ENCODE measurements at regions not wholly inside any gene's neighbourhood (a gene's known extent, or its start where the extent isn't known, plus 50 kb on each side); places are given as distances from the start of the nearest gene placed in this dataset.

DNA sequence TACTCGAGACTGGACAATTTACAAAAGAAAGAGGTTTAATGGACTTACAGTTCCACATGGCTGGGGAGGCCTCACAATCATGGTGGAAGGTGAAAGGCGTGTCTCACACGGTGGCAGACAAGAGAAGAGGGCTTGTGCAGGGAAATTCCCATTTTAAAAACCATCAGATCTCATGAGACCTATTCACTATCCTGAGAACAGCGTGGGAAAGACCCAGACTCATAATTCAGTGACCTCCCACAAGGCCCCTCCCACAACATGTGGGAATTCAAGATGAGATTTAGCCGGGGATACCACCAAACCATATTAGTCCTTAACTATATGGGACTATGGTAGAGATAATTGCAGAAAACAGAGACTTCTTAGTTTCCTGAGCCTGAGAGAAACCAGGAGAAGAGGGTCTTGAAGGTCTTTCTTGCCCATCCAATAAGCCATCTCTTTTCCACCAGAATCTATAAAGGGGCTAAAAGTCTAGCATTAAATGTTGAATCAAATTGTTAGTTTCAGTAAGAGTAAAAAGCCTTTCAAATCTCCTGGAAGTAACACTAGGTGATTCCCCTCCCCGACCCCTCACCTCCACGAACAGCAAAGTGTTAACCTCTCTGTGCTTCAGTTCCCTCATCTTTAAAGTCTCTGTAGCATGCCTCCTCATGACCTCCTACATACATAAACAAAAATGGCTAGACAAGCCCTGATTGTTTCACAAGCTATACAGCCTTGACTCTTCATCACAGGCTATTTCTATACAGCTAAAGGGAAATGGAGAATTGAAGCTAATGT is 259.1 kb downstream of the TMEM167A start:
- no peak overlapping the region for H3K27ac ChIP-seq (ENCODE audit: control insufficient read depth, insufficient read depth)
- WGBS (ENCODE audit: insufficient coverage, insufficient replicate concordance, low lambda C conversion rate, missing lambda C conversion rate), result 2% methylated on average over 7 of the region's 7 CpGs
- H3K4me1 ChIP-seq (ENCODE audit: control insufficient read depth, insufficient read depth, low read length), result peaks cover 13% of the 10 kb centered on the region
- ATAC-seq, result peak; percentile 63
- no TSS peak for BruUV-seq (replicated peaks)
- H3K27me3 ChIP-seq (replicated peaks in 1 of 2; ENCODE audit: control insufficient read depth in 2 of 2, insufficient read depth in 2 of 2, low read length in 1 of 2), result no peaks in the 10 kb centered on the region
- FAIRE-seq, result no peak
- peaks cover 2% of the 10 kb centered on the region; the same call in 2 of the 3 replicates for H3K9me3 ChIP-seq (replicated peaks; ENCODE audit: control insufficient read depth, insufficient read depth, low read length)
- no peaks in the 10 kb centered on the region for H3K36me3 ChIP-seq (ENCODE audit: control insufficient read depth in 2 of 2, insufficient read depth in 2 of 2, low read length in 1 of 2)
- in situ Hi-C loops (cut with MboI), result no loop called here
- no peak for DNase-seq (ENCODE audit: low read depth, low spot score)
- SMC1A ChIA-PET (ENCODE audit: uncharacterized antibody, unreplicated experiment), result interaction anchor here (0.8 to 1.9 kb wide), 3 partner anchors 10 to 15 kb away, joined by 3 to 5 read pairs (median 3); no protein-coding TSS in a partner anchor
- no peak overlapping the region for H3K9ac ChIP-seq (ENCODE audit: control insufficient read depth, insufficient read depth, low read length)
- H4K20me1 ChIP-seq (ENCODE audit: control insufficient read depth, insufficient read depth), result no peaks in the 10 kb centered on the region
- RAD21 ChIA-PET (ENCODE audit: unreplicated experiment), result interaction anchor here (1.0 to 1.7 kb wide), 3 partner anchors 13 to 260 kb away, joined by 3 to 5 read pairs (median 4); partner anchors contain the start of genes TMEM167A and XRCC4
- peak overlapping the region; percentile 30 for H2AFZ ChIP-seq (ENCODE audit: control insufficient read depth, low read depth, low read length)
- H3K79me2 ChIP-seq (ENCODE audit: control insufficient read depth, insufficient read depth, low read length), result no peaks in the 10 kb centered on the region
- POLR2A ChIA-PET, result interaction anchor here (1.0 kb wide), 1 partner anchor 539 kb away, joined by 3 read pairs; no protein-coding TSS in a partner anchor
- intact Hi-C loops (cut with micrococcal nuclease; ENCODE audit: unreplicated experiment), result loop anchor here (10.0 kb wide), 1 partner anchor 607 kb away; no protein-coding TSS in a partner anchor
- no peak overlapping the region for H3K4me3 ChIP-seq
- CTCF ChIA-PET, result no interaction called here
- no peak overlapping the region for H3K4me2 ChIP-seq (ENCODE audit: control insufficient read depth, insufficient read depth)
- TF ChIP-seq STAT3 (IDR thresholded peaks at IDR 0.05; ENCODE audit: low read depth, low read length) (no peak), SREBF1 (IDR thresholded peaks at IDR 0.05; ENCODE audit: low read length) (no peak), NR2F1 (conservative IDR thresholded peaks at IDR 0.05) (peak; percentile 84), NFIC (IDR thresholded peaks at IDR 0.05; ENCODE audit: low read depth, low read length) (no peak), SPI1 (IDR thresholded peaks at IDR 0.05; ENCODE audit: borderline replicate concordance, insufficient read depth, low read depth, low read length) (no peak)
- TF ChIP-seq, protein P1, sequence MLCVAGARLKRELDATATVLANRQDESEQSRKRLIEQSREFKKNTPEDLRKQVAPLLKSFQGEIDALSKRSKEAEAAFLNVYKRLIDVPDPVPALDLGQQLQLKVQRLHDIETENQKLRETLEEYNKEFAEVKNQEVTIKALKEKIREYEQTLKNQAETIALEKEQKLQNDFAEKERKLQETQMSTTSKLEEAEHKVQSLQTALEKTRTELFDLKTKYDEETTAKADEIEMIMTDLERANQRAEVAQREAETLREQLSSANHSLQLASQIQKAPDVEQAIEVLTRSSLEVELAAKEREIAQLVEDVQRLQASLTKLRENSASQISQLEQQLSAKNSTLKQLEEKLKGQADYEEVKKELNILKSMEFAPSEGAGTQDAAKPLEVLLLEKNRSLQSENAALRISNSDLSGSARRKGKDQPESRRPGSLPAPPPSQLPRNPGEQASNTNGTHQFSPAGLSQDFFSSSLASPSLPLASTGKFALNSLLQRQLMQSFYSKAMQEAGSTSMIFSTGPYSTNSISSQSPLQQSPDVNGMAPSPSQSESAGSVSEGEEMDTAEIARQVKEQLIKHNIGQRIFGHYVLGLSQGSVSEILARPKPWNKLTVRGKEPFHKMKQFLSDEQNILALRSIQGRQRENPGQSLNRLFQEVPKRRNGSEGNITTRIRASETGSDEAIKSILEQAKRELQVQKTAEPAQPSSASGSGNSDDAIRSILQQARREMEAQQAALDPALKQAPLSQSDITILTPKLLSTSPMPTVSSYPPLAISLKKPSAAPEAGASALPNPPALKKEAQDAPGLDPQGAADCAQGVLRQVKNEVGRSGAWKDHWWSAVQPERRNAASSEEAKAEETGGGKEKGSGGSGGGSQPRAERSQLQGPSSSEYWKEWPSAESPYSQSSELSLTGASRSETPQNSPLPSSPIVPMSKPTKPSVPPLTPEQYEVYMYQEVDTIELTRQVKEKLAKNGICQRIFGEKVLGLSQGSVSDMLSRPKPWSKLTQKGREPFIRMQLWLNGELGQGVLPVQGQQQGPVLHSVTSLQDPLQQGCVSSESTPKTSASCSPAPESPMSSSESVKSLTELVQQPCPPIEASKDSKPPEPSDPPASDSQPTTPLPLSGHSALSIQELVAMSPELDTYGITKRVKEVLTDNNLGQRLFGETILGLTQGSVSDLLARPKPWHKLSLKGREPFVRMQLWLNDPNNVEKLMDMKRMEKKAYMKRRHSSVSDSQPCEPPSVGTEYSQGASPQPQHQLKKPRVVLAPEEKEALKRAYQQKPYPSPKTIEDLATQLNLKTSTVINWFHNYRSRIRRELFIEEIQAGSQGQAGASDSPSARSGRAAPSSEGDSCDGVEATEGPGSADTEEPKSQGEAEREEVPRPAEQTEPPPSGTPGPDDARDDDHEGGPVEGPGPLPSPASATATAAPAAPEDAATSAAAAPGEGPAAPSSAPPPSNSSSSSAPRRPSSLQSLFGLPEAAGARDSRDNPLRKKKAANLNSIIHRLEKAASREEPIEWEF (IDR thresholded peaks at IDR 0.05; ENCODE audit: insufficient replicate concordance, low read depth, low read length), result peak; percentile 66
- TF ChIP-seq, protein P2, sequence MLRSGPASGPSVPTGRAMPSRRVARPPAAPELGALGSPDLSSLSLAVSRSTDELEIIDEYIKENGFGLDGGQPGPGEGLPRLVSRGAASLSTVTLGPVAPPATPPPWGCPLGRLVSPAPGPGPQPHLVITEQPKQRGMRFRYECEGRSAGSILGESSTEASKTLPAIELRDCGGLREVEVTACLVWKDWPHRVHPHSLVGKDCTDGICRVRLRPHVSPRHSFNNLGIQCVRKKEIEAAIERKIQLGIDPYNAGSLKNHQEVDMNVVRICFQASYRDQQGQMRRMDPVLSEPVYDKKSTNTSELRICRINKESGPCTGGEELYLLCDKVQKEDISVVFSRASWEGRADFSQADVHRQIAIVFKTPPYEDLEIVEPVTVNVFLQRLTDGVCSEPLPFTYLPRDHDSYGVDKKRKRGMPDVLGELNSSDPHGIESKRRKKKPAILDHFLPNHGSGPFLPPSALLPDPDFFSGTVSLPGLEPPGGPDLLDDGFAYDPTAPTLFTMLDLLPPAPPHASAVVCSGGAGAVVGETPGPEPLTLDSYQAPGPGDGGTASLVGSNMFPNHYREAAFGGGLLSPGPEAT (IDR thresholded peaks at IDR 0.05; ENCODE audit: low read depth), result peak; percentile 27; the same call in 1 of the 2 replicates
- TF ChIP-seq, protein P3, sequence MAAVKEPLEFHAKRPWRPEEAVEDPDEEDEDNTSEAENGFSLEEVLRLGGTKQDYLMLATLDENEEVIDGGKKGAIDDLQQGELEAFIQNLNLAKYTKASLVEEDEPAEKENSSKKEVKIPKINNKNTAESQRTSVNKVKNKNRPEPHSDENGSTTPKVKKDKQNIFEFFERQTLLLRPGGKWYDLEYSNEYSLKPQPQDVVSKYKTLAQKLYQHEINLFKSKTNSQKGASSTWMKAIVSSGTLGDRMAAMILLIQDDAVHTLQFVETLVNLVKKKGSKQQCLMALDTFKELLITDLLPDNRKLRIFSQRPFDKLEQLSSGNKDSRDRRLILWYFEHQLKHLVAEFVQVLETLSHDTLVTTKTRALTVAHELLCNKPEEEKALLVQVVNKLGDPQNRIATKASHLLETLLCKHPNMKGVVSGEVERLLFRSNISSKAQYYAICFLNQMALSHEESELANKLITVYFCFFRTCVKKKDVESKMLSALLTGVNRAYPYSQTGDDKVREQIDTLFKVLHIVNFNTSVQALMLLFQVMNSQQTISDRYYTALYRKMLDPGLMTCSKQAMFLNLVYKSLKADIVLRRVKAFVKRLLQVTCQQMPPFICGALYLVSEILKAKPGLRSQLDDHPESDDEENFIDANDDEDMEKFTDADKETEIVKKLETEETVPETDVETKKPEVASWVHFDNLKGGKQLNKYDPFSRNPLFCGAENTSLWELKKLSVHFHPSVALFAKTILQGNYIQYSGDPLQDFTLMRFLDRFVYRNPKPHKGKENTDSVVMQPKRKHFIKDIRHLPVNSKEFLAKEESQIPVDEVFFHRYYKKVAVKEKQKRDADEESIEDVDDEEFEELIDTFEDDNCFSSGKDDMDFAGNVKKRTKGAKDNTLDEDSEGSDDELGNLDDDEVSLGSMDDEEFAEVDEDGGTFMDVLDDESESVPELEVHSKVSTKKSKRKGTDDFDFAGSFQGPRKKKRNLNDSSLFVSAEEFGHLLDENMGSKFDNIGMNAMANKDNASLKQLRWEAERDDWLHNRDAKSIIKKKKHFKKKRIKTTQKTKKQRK (IDR thresholded peaks at IDR 0.05; ENCODE audit: low read depth, low read length), result no peak

Measured in GM12878 (cell line).